Liver (tissue), 8 donors: ENCODE measurements at regions not wholly inside any gene's neighbourhood (a gene's known extent, or its start where the extent isn't known, plus 50 kb on each side); places are given as distances from the start of the nearest gene placed in this dataset.

Experiments
- DNase-seq: peaks from one replicate; pipeline ENCODE4 v3.0.0-alpha.2; 2017; ENCODE audit warnings: low spot score
- H3K27ac ChIP-seq, 2 donors: one replicate each; pipeline ENCODE4 v1.7.0; 2013; ENCODE audit warnings: inconsistent platforms in 2 of 2, low read length in 2 of 2, control low read depth in 1 of 2, low read depth in 1 of 2, mild to moderate bottlenecking in 1 of 2
- H3K27me3 ChIP-seq, 4 donors: one replicate each; pipeline versions ENCODE4 v1.6.1 to v1.7.0; 2013; ENCODE audit warnings: low read length in 3 of 4, inconsistent platforms in 1 of 4, mild to moderate bottlenecking in 1 of 4, moderate library complexity in 1 of 4; ENCODE audit not compliant: control insufficient read depth in 4 of 4, insufficient read depth in 4 of 4
- H3K36me3 ChIP-seq, 4 donors: one replicate each; pipeline versions ENCODE4 v1.6.1 to v1.7.0; 2013; ENCODE audit warnings: low read length in 3 of 4, mild to moderate bottlenecking in 3 of 4, low read depth in 1 of 4, moderate library complexity in 1 of 4; ENCODE audit not compliant: control insufficient read depth in 4 of 4, insufficient read depth in 3 of 4
- H3K4me1 ChIP-seq, 4 donors: one replicate each; pipeline versions ENCODE4 v1.6.1 to v1.7.0; 2013; ENCODE audit warnings: low read length in 3 of 4, mild to moderate bottlenecking in 3 of 4, moderate library complexity in 1 of 4; ENCODE audit not compliant: control insufficient read depth in 4 of 4, insufficient read depth in 4 of 4
- H3K4me3 ChIP-seq, 3 donors: one replicate each; pipeline versions ENCODE4 v1.6.1 to v1.7.0; 2013; ENCODE audit warnings: low read length in 3 of 3, control low read depth in 1 of 3, low read depth in 1 of 3, mild to moderate bottlenecking in 1 of 3
- H3K9ac ChIP-seq, 2 donors: one replicate each; pipeline ENCODE4 v1.7.0; 2013; ENCODE audit warnings: low read length in 2 of 2, mild to moderate bottlenecking in 2 of 2, moderate library complexity in 2 of 2, control low read depth in 1 of 2, low read depth in 1 of 2
- H3K9me3 ChIP-seq, 4 donors: one replicate each; pipeline versions ENCODE4 v1.6.1 to v1.7.0; 2013; ENCODE audit warnings: low read length in 3 of 4; ENCODE audit not compliant: control insufficient read depth in 4 of 4
- ATF3 ChIP-seq: IDR thresholded peaks from 2 replicates; pipeline ENCODE4 v1.6.1; 2016; ENCODE audit warnings: antibody characterized with exemption
- CTCF ChIP-seq: fragments of 150-350 bp; IDR thresholded peaks from 2 replicates; pipeline ENCODE4 v1.5.1; 2017; ENCODE audit warnings: improper control_type of control experiment, low read depth, low read length; ENCODE audit not compliant: missing input control
- EGR1 ChIP-seq, 2 donors: IDR thresholded peaks; 2 replicates each; pipeline ENCODE4 v1.6.1; 2016 to 2018; ENCODE audit warnings: antibody characterized with exemption in 2 of 2, low read depth in 2 of 2
- FOXA1 ChIP-seq: IDR thresholded peaks from 2 replicates; pipeline ENCODE4 v1.6.1; 2016; ENCODE audit warnings: antibody characterized with exemption
- FOXA2 ChIP-seq: IDR thresholded peaks from 2 replicates; pipeline ENCODE4 v1.6.1; 2016; ENCODE audit warnings: antibody characterized with exemption
- GABPA ChIP-seq, 2 donors: IDR thresholded peaks in 1 of 2; conservative IDR thresholded peaks in 1 of 2; 2 replicates each; pipeline ENCODE4 v1.6.1; 2016; ENCODE audit warnings: antibody characterized with exemption in 2 of 2, mild to moderate bottlenecking in 1 of 2, moderate library complexity in 1 of 2
- HNF4A ChIP-seq, 2 donors: conservative IDR thresholded peaks; 2 replicates each; pipeline ENCODE4 v1.6.1; 2016; ENCODE audit warnings: antibody characterized with exemption in 2 of 2, mild to moderate bottlenecking in 2 of 2
- HNF4G ChIP-seq: IDR thresholded peaks from 2 replicates; pipeline ENCODE4 v1.6.1; 2016; ENCODE audit warnings: antibody characterized with exemption
- JUND ChIP-seq, 2 donors: IDR thresholded peaks; 2 replicates each; pipeline ENCODE4 v1.6.1; 2016; ENCODE audit warnings: antibody characterized with exemption in 2 of 2
- MAX ChIP-seq: IDR thresholded peaks from 2 replicates; pipeline ENCODE4 v1.6.1; 2016; ENCODE audit warnings: antibody characterized with exemption
- NR2F2 ChIP-seq: IDR thresholded peaks from 2 replicates; pipeline ENCODE4 v1.6.1; 2016; ENCODE audit warnings: antibody characterized with exemption
- RAD21 ChIP-seq, 2 donors: IDR thresholded peaks; 2 replicates each; pipeline ENCODE4 v1.6.1; 2016; ENCODE audit warnings: antibody characterized with exemption in 2 of 2, mild to moderate bottlenecking in 2 of 2
- REST ChIP-seq: IDR thresholded peaks from 2 replicates; pipeline ENCODE4 v1.6.1; 2016; ENCODE audit warnings: antibody characterized with exemption, mild to moderate bottlenecking
- RXRA ChIP-seq, 2 donors: IDR thresholded peaks; 2 replicates each; pipeline ENCODE4 v1.6.1; 2017 to 2018; ENCODE audit warnings: antibody characterized with exemption in 2 of 2, mild to moderate bottlenecking in 1 of 2
- SP1 ChIP-seq: IDR thresholded peaks from 2 replicates; pipeline ENCODE4 v1.6.1; 2018; ENCODE audit warnings: antibody characterized with exemption, mild to moderate bottlenecking
- TAF1 ChIP-seq: conservative IDR thresholded peaks from 2 replicates; pipeline ENCODE4 v1.6.1; 2016; ENCODE audit warnings: antibody characterized with exemption, mild to moderate bottlenecking
- YY1 ChIP-seq: IDR thresholded peaks from 2 replicates; pipeline ENCODE4 v1.6.1; 2016; ENCODE audit warnings: antibody characterized with exemption, mild to moderate bottlenecking
- ZBTB33 ChIP-seq: IDR thresholded peaks from 2 replicates; pipeline ENCODE4 v1.6.1; 2016; ENCODE audit warnings: antibody characterized with exemption
- WGBS: extraction: QIAGEN DNeasy Blood & Tissue Kit; methylation state at CpG from one replicate; pipeline ENCODE4 v1.1.7; 2013; 5-methylcytosine and 5-hydroxymethylcytosine counted together
- donor health status: healthy.
- donor health status: healthy.
- donor health status: healthy.
- donor health status: healthy.
- donor health status: healthy.

GRCh38 chr4:186917136-186917535, 193.5 kb upstream of the FAT1 start:
- Histone ChIP-seq H3K9me3 (no peaks in the 10 kb centered on the region), H3K4me1 (no peaks in the 10 kb centered on the region), H3K36me3 (no peaks in the 10 kb centered on the region), H3K4me3 (no peak overlapping the region), H3K27me3 (no peaks in the 10 kb centered on the region), H3K27ac (no peak overlapping the region), H3K9ac (no peak overlapping the region)
- TF ChIP-seq SP1, result no peak
- TF ChIP-seq HNF4A (conservative IDR thresholded peaks at IDR 0.05), result no peak
- no peak for TF ChIP-seq CTCF
- TF ChIP-seq GABPA (IDR thresholded peaks at IDR 0.05 in 1 of 2, conservative IDR thresholded peaks at IDR 0.05 in 1 of 2), result no peak
- no peak for TF ChIP-seq ATF3
- no peak for TF ChIP-seq NR2F2
- TF ChIP-seq EGR1 (IDR thresholded peaks at IDR 0.05; ENCODE audit: low read depth in 2 of 2), result no peak
- no peak for TF ChIP-seq RAD21 (IDR thresholded peaks at IDR 0.05)
- DNase-seq, result no peak

GRCh38 chr4:186918466-186918865, 194.8 kb upstream of the FAT1 start:
- H3K27me3 ChIP-seq, result no peaks in the 10 kb centered on the region
- no peaks in the 10 kb centered on the region for H3K4me1 ChIP-seq
- no peak for TF ChIP-seq REST
- TF ChIP-seq FOXA1, result no peak
- TF ChIP-seq EGR1 (IDR thresholded peaks at IDR 0.05; ENCODE audit: low read depth in 2 of 2), result no peak
- no peak for TF ChIP-seq GABPA (IDR thresholded peaks at IDR 0.05 in 1 of 2, conservative IDR thresholded peaks at IDR 0.05 in 1 of 2)
- TF ChIP-seq YY1, result no peak
- no peak for TF ChIP-seq HNF4A (conservative IDR thresholded peaks at IDR 0.05)
- TF ChIP-seq HNF4G, result no peak
- TF ChIP-seq ZBTB33, result no peak
- TF ChIP-seq JUND (IDR thresholded peaks at IDR 0.05), result no peak
- TF ChIP-seq MAX, result no peak
- no peak for TF ChIP-seq ATF3
- no peak for TF ChIP-seq FOXA2
- TF ChIP-seq SP1, result no peak
- no peak for TF ChIP-seq RXRA (IDR thresholded peaks at IDR 0.05)
- no peak for TF ChIP-seq NR2F2
- TF ChIP-seq TAF1, result no peak
- no peak for TF ChIP-seq RAD21 (IDR thresholded peaks at IDR 0.05)
- no peak for TF ChIP-seq CTCF
- H3K9me3 ChIP-seq, result no peaks in the 10 kb centered on the region
- no peak overlapping the region for H3K27ac ChIP-seq
- no peak overlapping the region for H3K9ac ChIP-seq
- no peaks in the 10 kb centered on the region for H3K36me3 ChIP-seq
- no peak overlapping the region for H3K4me3 ChIP-seq
- 83% methylated on average over 3 of the region's 3 CpGs for WGBS
- no peak for DNase-seq
